Endometrium (tissue), 2 donors: ENCODE measurements at regions not wholly inside any gene's neighbourhood (a gene's known extent, or its start where the extent isn't known, plus 50 kb on each side); places are given as distances from the start of the nearest gene placed in this dataset.
A peak's percentile ranks its signal among the peaks of the same experiment; 100 is the strongest.

Experiments used
- FAIRE-seq: peaks from 2 replicates; lab custom pipeline; 2012; peaks lifted over from hg19 to GRCh38; lab: Jason Lieb, UNC
- donor health status: control.
- donor health status: control.

- peak; percentile 54 for FAIRE-seq
Measured at GRCh38 chr1:85102479-85102878, 54.2 kb upstream of the MCOLN3 start.
